GM21717 (cell line): ENCODE measurements at regions not wholly inside any gene's neighbourhood (a gene's known extent, or its start where the extent isn't known, plus 50 kb on each side); places are given as distances from the start of the nearest gene placed in this dataset.
"Not testable (repeated sequence)": the region's sequence is repeated elsewhere in the genome, so short reads cannot be mapped to it uniquely, and the experiment has no call there.

Experiments
- ATAC-seq: cut with Tn5 transposase; IDR thresholded peaks from one replicate; pipeline ENCODE4 v1.9.1; 2021; ENCODE audit warnings: mild to moderate bottlenecking, moderate library complexity; ENCODE audit not compliant: unreplicated experiment

- no peak for ATAC-seq
These were observed 354.8 kb downstream of the CD83 start for GRCh38 chr6:14472255-14472985.

DNA sequence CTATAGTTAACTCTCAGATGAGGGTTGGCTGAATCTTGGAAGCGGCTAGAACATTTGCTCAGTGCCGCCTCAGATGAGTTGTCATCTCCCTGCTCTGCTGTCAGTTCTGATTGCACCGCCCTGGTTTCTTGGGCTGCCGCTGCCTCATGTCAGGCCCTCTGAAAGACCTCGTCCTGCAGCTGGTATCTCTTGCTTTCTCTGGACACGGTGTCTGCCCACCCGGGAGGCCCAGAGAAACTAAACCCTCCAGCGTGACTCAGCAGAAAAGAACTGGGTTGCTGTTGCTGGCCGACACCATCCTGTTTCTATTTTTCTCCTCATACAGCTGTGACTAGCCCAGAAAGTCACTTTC, 355.4 kb downstream of the CD83 start:
- peak; percentile 56 for ATAC-seq

- no peak for ATAC-seq
These were observed 357.2 kb downstream of the CD83 start for GRCh38 chr6:14474816-14475215.

DNA sequence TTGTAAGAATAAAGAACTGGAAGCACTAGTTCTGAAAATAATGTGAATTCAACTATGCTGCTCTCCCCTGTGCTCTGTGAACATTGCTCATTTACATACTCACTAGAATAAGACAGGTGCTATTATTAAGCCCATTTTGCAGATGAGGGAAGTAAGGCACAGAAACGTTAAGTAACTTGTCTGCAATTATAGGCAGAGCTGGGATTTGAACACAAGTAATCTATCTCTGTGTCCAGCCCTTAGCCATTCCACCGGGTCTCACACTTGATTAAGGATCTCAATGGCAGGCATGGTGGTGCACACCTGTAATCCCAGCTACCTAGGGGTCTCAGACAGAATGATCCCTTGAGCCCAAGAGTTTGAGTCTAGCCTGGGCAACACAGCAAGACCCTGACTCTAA, 357.7 kb downstream of the CD83 start:
- ATAC-seq = no peak

DNA sequence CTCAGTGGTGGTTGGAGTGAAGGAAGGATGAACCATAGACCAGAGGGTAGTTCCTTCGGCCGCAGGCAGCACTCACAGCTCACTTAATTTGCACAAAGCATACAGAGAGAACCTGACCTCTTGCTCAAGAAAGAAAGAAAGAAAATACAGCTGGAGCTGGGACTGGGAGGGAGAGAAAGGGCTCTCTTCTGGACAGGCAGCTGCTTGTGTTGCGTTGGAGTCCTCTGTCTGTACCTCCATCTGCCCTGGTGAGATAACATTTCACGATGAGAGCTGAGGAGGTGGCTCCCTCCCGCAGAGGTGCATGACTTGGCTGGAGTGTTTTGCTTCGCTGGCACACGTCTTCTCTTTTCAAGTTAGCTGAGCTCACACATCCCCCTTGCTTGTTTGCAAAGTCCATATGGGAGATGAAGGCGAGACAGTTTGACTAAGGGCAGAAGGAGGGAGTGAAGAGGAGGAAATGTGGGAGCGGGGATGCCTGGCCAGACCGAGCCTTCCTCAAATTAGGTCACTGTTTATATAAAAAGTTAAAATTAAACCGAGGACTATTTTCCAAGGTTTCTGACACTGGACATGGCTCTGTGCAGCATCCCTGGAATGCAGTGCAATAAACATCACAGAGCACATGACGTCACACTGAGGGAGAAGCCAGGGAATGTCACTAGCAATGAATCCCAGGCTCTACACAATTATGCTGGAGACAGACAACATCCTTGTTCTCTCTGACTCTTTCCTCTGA, 359.4 kb downstream of the CD83 start:
- no peak for ATAC-seq

DNA sequence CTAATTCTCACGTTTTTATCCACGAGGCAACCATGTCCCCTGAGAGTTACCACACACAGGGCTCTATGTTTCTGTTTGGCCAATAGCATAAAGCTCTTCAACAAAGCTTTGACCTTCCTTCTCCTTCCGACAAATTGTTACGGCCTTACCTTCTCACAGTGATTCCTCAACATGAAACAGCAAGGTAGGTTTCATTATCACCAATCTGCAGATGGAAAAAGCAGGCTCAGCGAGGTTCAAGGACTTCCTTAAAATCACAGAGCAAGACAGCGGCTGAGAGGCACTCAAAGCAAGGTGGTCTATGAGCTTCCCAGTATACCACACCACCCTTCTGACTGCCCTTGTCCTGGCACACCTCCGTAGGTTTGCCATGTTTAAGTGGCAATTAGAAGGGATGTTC, 360.0 kb downstream of the CD83 start:
- ATAC-seq = no peak

GRCh38 chr6:14478381-14479225, 361.0 kb downstream of the CD83 start:
- no peak for ATAC-seq

DNA sequence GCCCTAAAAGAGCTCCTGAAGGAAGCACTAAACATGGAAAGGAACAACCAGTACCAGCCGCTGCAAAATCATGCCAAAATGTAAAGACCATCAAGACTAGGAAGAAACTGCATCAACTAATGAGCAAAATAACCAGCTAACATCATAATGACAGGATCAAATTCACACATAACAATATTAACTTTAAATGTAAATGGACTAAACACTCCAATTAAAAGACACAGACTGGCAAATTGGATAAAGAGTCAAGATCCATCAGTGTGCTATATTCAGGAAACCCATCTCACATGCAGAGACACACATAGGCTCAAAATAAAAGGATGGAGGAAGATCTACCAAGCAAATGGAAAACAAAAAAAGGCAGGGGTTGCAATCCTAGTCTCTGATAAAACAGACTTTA, 364.4 kb downstream of the CD83 start:
- not testable (repeated sequence) for ATAC-seq

DNA sequence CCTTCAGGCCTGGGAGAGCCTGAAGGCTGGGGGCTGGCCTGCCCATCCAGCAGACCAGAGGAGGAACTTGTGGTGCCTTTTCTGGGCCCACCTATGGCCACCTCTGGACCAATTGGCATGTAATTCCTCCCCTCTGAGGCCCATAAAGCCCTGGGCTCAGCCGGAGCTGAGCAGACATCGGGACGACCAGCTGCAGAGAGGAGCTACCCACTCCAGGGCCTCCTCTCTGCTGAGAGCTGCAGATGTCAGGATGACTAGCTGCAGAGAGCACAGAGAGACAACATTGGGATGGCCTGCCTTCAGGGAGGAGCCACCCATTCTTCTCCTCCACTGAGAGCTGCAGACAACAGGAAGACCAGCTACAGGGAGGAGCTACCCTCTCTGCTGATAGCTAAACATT, 370.1 kb downstream of the CD83 start:
- ATAC-seq = no peak

- ATAC-seq = no peak
These were observed 370.6 kb downstream of the CD83 start for GRCh38 chr6:14488180-14488579.

DNA sequence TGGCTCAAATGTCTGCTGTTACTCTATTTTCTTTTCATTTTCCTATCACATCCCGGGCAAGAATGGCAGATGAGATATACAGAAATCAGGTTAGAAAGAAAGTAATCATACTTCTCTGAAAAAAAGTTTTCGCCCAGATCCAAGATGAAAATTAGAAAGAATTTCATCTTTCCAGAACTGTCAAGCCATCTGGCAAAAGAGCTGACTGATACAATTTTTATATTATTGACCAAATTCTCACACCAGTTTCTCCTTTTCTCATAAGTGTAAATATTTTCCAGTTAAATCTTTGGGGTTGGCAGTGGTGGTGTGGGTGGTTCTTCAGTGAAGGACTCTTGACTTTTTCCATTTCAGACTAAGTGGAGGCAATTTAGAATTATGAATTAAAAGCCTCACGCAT, 371.9 kb downstream of the CD83 start:
- ATAC-seq = no peak

GRCh38 chr6:14498748-14499147, 381.2 kb downstream of the CD83 start:
- no peak for ATAC-seq

DNA sequence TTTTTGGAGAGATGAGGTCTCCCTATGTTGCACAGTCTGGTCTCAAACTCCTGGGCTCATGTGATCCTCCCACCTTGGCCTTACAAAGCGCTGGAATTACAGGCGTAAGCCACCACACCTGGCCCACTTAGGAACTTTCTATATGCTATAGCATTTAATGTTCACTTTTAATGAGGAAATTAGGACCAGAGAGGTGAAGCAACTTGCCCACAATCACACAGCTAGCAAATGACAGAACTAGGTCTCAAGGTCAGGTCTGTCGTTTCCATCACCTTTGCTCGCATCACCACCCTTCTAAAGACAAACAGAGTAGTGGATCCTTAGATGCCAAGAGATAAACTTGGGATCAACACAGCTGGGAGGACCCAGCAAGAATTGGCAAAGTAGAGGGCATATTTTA, 381.7 kb downstream of the CD83 start:
- no peak for ATAC-seq

DNA sequence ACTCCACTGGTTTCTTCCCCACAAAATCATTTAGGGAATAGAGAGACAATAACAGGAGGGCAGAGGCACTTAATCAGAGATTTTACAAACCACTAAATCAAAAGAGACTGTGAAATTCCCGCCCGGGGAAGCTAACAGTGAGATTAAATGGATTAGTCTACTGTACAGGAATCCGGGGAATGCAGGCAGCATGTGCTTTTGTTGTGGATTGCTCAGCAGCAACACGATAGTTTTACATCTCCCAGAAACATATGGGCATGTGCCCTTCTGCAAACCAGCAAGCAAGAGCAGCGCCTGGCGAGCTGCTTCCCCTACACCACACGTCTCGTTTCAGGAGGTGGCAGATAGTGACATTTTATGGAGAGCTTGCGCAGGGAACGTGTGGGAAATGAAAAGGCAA, 382.3 kb downstream of the CD83 start:
- ATAC-seq = no peak

DNA sequence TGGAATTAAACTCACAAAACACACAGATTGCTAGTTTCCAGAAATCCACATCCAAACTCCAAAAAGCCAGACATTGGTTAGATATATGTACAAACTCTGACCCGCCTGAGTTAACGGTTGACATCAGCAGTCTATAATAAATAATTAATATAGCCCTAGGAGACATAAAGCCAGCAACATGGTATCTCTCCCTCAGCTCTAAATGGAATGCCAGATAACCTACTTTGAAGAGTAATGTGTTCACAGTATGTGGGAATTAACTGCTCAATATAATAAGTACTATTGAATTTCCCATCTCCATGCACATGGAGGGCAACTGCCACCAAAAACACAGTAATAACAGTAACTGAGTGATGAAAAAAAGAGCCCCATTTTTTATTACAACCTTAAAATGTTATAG, 383.2 kb downstream of the CD83 start:
- no peak for ATAC-seq

DNA sequence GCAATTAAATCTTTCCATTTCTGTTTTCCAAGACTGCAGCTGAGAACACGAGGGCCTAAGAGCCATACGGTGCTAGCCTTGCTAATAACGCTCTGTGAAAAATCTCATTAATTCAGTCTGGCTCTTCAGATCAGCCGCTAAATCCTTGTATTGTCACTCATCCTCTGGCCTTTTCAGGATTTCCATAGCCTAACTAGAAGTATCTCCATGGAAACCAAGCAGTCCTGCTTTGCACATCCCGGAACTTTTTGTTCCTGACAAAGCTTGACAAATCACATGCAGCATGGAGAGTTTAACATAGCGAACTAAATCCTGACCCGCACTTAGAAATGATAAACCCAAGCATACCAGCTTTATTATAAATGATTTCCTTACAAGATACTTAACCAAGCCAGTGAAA, 383.7 kb downstream of the CD83 start:
- no peak for ATAC-seq

- no peak for ATAC-seq
These were observed 384.3 kb downstream of the CD83 start for GRCh38 chr6:14501914-14502313.

GRCh38 chr6:14502551-14502950, 385.0 kb downstream of the CD83 start:
- no peak for ATAC-seq

GRCh38 chr6:14505401-14505800, 387.8 kb downstream of the CD83 start:
- ATAC-seq = no peak

DNA sequence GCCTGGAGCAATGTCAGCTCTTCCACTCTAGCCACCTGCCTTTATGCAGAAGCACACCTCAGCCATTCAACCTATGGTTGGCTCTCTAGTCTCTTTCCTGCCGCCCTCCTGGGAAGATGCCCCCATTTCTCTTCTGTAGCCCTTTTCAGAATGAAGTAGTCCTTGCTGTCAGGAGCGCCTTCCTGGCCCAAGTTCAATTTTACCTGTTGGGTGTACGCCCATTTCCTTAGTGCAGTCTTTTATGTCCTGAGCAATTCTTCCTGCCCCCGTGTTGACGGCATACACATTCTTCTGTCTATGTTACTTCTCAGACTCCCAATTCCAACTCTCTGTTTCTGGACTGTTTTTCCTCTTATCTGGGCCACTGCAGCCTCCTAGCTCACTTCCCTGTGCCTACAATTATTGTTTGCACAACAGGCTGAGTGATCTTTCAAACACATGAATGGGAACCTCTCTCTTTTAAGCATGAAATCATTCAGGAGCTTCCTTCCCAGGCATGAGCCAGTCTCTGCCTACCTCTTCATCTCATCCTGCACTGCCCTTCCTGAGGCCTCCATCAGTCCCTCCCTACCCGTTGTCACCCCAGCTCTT, 389.2 kb downstream of the CD83 start:
- no peak for ATAC-seq

GRCh38 chr6:14509120-14509519, 391.5 kb downstream of the CD83 start:
- no peak for ATAC-seq
